Activated naive CD8-positive, alpha-beta T cell treated with anti-CD3 and anti-CD28 coated beads for 36 hours (primary cell): ENCODE measurements at regions not wholly inside any gene's neighbourhood (a gene's known extent, or its start where the extent isn't known, plus 50 kb on each side); places are given as distances from the start of the nearest gene placed in this dataset.
A peak's percentile ranks its signal among the peaks of the same experiment; 100 is the strongest.
"Not testable (repeated sequence)": the region's sequence is repeated elsewhere in the genome, so short reads cannot be mapped to it uniquely, and the experiment has no call there.

Source experiments
- DNase-seq: peaks from one replicate; pipeline ENCODE4 v3.0.0; 2021
- H3K27ac Mint-ChIP-seq: one replicate; pipeline ENCODE4 v1.8.0; 2022; ENCODE audit warnings: mild to moderate bottlenecking, moderate library complexity, mixed read lengths
- H3K27me3 Mint-ChIP-seq: one replicate; pipeline ENCODE4 v1.8.0; 2022; ENCODE audit warnings: mild to moderate bottlenecking, mixed read lengths
- H3K36me3 Mint-ChIP-seq: one replicate; pipeline ENCODE4 v1.8.0; 2021; ENCODE audit warnings: mild to moderate bottlenecking, mixed read lengths
- H3K4me1 Mint-ChIP-seq: one replicate; pipeline ENCODE4 v1.8.0; 2021; ENCODE audit warnings: mixed read lengths
- H3K4me3 Mint-ChIP-seq: one replicate; pipeline ENCODE4 v1.8.0; 2022; ENCODE audit warnings: mild to moderate bottlenecking, moderate library complexity, mixed read lengths
- H3K9me3 Mint-ChIP-seq: one replicate; pipeline ENCODE4 v1.8.0; 2022; ENCODE audit warnings: mixed read lengths

DNA sequence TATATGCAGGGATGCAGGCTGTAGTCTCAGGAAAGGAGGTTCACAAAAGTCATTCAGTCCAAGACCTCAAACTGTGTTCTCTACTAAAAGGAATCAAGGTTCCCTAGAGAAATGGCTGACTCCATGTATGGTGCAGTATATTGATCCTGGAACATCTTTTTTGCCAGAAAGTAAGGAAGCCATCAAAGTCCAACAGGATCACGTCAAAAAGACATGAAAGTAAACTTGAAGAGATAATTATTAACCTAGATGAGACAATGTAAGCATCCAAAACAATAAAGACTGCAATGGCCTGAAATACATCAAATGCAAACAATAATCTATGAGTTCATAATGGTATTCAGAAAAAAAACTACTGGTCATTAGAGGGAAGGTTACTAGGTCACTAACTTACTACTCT is 115.6 kb upstream of the FABP2 start:
- not testable (repeated sequence) for H3K27ac Mint-ChIP-seq, H3K27me3 Mint-ChIP-seq, DNase-seq, H3K4me3 Mint-ChIP-seq, H3K9me3 Mint-ChIP-seq, H3K36me3 Mint-ChIP-seq, H3K4me1 Mint-ChIP-seq

DNA sequence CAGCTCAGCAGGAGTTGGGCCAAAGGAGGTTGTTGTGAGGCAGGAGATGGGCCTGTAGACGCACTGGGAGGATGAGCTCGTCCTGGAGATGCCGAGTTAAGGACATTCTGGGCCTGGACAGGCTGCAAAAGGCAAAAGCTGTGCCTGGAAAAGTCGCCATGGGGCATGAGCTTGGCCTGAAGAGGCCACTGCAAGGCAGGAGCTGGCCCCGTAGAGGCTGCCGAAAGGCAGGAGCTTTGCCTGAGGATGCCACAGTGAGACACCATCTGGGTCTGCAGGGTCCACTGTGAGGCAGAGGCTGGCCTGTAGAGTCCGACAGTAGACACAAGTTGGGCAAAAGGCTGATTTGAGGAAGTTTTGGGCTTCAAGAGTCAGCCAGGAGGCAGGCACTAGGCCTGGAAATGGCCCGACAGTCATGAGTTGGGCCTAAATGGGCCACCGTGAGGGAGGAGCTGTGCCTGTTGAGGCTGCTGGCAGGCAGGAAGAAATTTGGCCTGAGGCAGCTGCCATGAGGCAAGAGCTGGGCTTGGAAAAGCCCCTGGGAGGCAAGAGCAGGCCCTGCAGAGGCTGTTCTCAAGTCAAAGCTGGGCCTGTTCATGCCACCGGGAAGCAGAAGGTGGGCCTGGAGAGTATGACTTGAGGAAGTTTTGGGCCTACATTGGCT is 86.8 kb upstream of the FABP2 start:
- H3K27me3 Mint-ChIP-seq, H3K4me3 Mint-ChIP-seq, DNase-seq, H3K9me3 Mint-ChIP-seq, H3K4me1 Mint-ChIP-seq, H3K27ac Mint-ChIP-seq: not testable (repeated sequence)
- peaks cover 11% of the 10 kb centered on the region for H3K36me3 Mint-ChIP-seq

DNA sequence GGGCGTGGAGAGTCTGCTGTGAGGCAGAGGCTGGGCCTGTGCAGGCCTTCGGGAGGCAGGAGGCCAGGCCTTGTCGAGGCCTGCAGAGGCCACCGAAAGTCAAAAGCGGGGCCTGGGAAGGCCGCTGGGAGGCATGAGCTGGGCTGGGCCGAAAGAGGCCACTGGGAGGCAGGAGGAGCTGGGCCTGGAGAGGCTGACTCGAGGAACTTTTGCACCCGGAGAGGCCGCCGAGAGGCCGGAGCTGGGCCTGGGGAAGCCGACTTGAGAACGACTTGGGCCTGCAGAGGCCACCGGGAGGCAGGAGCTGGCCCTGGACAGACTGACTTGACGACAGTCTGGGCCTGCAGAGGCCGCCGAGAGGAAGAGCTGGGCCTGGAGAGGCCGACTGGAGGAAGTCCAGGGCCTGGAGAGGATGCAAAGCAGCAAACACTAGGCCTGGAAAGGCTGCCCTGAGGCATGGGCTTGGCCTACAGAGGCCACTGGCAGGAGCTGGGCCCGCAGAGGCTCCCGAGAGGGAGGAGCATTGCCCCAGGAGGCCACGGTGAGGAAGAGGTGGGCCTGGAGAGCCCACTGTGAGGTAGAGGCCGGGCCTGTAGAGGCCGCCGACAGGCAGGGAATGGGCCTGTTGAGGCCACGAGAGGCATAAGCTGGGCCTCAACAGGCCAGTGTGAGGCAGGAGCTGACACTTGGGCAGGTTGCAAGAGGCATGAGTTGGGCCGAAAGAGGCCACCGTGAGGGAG is 85.0 kb upstream of the FABP2 start:
- not testable (repeated sequence) for H3K27ac Mint-ChIP-seq, H3K4me3 Mint-ChIP-seq, H3K9me3 Mint-ChIP-seq, H3K27me3 Mint-ChIP-seq, DNase-seq
- Mint-ChIP-seq H3K36me3 (peaks cover 11% of the 10 kb centered on the region), H3K4me1 (peaks cover 13% of the 10 kb centered on the region)

DNA sequence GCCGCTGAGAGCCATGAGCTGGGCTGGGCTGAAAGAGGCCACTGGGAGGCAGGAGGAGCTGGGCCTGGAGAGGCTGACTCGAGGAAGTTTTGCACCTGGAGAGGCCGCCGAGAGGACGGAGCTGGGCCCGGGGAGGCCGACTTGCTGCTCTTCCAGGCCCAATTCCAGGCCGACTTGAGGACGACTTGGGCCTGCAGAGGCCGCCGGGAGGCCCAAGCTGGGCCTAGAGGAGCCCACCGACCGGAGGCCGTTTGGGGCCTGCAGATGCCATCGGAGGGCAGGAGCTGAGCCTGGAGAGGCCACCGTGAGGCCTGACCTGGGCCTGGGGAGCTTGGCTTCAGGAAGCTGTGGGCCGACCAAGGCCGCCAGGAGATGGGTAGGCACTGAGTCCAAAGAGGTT is 84.1 kb upstream of the FABP2 start:
- not testable (repeated sequence) for H3K9me3 Mint-ChIP-seq, H3K27me3 Mint-ChIP-seq, H3K36me3 Mint-ChIP-seq, H3K27ac Mint-ChIP-seq, H3K4me3 Mint-ChIP-seq, DNase-seq
- peaks cover 13% of the 10 kb centered on the region for H3K4me1 Mint-ChIP-seq

DNA sequence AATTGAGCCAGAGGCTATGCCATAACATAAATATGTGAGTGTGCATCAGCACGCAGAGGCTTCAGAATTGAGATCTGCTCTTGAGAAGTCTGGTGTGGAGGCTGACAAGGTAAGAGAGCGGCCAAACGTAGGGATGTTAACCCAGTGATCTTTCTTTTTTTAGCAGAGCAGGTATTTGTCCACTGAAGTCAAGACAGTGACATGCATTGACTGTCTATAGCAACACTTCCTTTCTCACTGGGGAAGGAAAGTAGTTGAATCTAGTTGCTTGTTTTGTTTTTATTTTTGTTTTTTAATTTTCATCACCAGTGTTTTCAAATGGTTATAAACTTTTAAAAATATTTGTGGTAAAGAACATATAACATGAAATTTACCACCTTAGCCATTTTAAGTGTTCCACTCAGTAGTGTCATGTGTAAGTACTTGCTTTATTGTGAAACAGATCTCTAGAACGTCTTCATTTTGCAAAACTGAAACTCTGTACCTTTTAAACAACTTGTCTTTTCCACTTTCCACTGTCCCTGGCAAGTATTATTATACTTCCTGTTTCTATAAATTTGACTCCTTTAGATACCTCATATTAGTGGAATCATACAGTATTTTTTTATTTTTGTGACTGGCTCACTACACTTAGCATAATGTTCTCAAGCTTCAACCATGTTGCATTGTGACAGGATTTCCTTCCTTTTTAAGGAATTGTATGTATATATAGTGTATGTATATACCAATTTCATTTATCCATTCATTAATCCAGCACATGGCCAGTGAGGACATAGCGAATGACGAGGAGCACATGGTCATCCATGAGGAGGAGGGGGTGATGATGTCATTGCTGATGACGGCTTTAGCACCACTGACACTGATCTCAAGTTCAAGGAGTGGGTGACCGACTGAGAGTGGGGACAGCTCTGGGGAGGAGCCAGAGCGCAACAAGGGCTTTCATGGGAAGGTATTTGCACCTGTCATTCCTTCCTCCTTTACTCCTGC is 80.7 kb upstream of the FABP2 start:
- H3K27me3 Mint-ChIP-seq, H3K4me3 Mint-ChIP-seq, H3K9me3 Mint-ChIP-seq, DNase-seq, H3K36me3 Mint-ChIP-seq, H3K27ac Mint-ChIP-seq: not testable (repeated sequence)
- peaks cover 12% of the 10 kb centered on the region for H3K4me1 Mint-ChIP-seq

DNA sequence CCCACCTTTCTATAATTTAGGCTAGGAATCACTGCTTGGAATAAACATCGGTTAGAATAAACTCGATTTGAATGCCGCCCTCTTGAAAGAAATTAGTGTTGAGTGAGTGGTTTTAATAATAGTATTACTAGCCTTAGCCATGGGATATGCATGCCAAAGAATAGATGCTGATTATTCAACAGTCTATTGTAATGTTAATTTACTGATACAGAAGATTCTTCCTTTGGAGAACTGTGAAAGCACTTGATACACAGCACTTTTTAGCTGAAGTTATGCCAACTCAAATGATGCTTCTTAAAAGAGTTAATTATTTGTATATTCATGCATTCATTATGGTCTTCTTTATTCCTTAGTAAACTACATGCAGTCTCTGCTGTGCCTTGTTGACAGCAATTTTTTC is 73.8 kb upstream of the FABP2 start:
- not testable (repeated sequence) for DNase-seq, H3K27ac Mint-ChIP-seq, H3K9me3 Mint-ChIP-seq, H3K4me3 Mint-ChIP-seq, H3K4me1 Mint-ChIP-seq, H3K27me3 Mint-ChIP-seq, H3K36me3 Mint-ChIP-seq

DNA sequence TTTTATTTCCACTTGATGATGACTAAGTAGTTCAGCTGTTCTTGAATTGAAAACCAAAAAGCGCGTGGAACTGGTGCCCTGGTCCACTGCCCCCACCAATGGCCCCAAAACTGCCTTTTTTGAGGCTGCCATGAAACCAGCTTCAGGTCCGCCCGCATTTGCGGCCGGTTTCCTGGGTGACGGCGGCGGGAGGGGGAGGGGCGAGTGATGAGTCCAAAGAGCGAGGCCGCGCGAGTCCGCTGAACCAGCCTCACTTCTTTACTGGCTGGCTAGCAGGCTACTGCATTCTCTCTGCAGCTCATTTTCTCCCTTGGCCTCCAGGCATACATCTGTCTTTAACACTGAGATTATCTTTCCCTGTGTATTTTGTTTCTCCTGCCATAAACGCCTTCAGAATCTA is 72.9 kb upstream of the FABP2 start:
- peaks cover 3% of the 10 kb centered on the region for H3K36me3 Mint-ChIP-seq
- DNase-seq, result no peak
- no peak overlapping the region for H3K27ac Mint-ChIP-seq
- no peak overlapping the region for H3K4me3 Mint-ChIP-seq
- no peaks in the 10 kb centered on the region for H3K27me3 Mint-ChIP-seq
- H3K4me1 Mint-ChIP-seq, result no peaks in the 10 kb centered on the region
- no peaks in the 10 kb centered on the region for H3K9me3 Mint-ChIP-seq

DNA sequence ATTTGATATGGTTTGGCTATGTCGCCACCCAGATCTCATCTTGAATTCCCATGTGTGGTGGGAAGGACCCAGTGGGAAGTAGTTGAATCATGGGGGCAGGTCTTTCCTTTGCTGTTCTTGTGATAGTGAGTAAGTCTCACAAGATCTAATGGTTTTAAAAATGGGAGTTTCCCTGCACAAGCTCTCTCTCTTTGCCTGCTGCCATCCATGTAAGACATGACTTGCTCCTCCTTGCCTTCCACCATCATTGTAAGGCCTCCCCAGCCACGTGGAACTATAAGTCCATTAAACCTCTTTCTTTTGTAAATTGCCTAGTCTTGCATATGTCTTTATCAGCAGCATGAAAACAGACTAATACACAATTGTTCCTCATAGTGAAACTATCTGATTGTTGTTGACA is 66.9 kb upstream of the FABP2 start:
- H3K36me3 Mint-ChIP-seq, H3K9me3 Mint-ChIP-seq, H3K27ac Mint-ChIP-seq, H3K27me3 Mint-ChIP-seq, H3K4me1 Mint-ChIP-seq, DNase-seq, H3K4me3 Mint-ChIP-seq: not testable (repeated sequence)

DNA sequence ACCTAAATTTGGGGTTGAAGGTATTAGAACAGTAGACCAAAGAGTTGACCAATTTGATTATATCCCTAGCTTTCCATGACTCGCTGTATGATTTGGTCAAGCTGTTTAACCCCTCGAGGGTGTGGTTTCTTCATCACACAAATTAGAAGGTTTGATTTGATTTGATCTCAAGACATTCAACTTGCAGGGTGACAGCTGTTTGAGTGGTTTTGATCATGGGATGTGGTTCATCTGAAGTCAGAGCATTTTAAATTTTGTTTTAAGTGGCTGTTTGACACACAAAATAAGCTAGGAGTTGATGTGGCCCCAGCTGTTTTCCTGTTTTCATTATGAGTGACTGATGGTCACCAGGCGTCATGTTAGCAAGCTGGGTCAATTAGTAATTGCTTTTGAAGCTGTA is 52.7 kb upstream of the FABP2 start:
- DNase-seq, H3K27me3 Mint-ChIP-seq, H3K36me3 Mint-ChIP-seq, H3K9me3 Mint-ChIP-seq, H3K4me3 Mint-ChIP-seq: not testable (repeated sequence)
- peaks cover 41% of the 10 kb centered on the region for H3K4me1 Mint-ChIP-seq
- peak overlapping the region; percentile 4 for H3K27ac Mint-ChIP-seq

DNA sequence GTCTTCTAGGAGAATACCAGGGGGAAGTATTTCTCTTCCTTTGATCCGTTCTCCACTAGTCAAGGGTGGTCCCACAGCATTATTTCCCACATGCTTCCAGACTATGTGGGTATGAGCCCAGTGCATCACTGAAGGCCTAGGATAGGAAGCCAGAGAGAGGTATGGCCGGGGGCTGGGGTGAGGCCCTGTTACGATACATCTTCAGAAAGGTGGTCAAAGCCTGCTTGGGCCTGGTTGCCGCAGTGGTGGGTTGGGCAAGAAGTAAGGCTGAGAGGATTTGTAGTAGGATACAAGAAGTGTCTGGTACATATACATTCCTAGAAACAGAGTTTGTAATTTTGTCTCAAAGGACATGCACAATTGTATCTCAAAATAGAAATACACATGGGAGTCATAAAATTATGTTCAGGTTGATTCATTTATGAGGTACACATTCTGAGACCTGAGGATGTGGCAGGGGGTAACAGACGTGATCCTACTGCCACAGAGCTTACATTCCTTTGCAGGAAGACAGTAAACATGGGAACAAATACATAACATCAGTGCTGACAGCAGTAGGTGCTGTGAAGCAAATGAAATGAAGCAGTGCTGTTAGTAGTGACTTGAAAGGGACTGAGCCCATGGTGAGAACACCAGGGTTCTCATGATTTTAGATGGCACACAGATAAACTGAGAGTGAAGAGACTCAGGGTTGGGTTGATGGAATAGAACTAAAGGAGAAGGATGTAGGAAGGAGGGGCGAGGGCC is 50.6 kb upstream of the FABP2 start:
- DNase-seq, H3K4me3 Mint-ChIP-seq, H3K27ac Mint-ChIP-seq, H3K9me3 Mint-ChIP-seq, H3K27me3 Mint-ChIP-seq, H3K36me3 Mint-ChIP-seq: not testable (repeated sequence)
- H3K4me1 Mint-ChIP-seq, result peaks cover 41% of the 10 kb centered on the region
